WTC11 (cell line): ENCODE measurements at regions not wholly inside any gene's neighbourhood (a gene's known extent, or its start where the extent isn't known, plus 50 kb on each side); places are given as distances from the start of the nearest gene placed in this dataset.

ENCODE experiments used
- ELF4 ChIP-seq: sonication (generic); formaldehyde crosslinking; IDR thresholded peaks from 2 replicates; pipeline ENCODE4 v1.8.1; 2022; ENCODE audit warnings: low read depth, mild to moderate bottlenecking, moderate library complexity, missing genetic modification reagents
- JUN ChIP-seq: sonication (generic); formaldehyde crosslinking; IDR thresholded peaks from 2 replicates; pipeline ENCODE4 v1.8.0; 2023; ENCODE audit warnings: mild to moderate bottlenecking, missing genetic modification reagents
- TF ChIP-seq, protein P1 (sequence below): fragments of 200-600 bp; IDR thresholded peaks from 2 replicates; pipeline ENCODE4 v1.8.0; 2022; ENCODE audit warnings: antibody characterized with exemption
- TF ChIP-seq, protein P2 (sequence below): sonication (generic); formaldehyde crosslinking; IDR thresholded peaks from 2 replicates; pipeline ENCODE4 v1.8.1; 2023; ENCODE audit warnings: mild to moderate bottlenecking, missing genetic modification reagents, moderate library complexity

DNA sequence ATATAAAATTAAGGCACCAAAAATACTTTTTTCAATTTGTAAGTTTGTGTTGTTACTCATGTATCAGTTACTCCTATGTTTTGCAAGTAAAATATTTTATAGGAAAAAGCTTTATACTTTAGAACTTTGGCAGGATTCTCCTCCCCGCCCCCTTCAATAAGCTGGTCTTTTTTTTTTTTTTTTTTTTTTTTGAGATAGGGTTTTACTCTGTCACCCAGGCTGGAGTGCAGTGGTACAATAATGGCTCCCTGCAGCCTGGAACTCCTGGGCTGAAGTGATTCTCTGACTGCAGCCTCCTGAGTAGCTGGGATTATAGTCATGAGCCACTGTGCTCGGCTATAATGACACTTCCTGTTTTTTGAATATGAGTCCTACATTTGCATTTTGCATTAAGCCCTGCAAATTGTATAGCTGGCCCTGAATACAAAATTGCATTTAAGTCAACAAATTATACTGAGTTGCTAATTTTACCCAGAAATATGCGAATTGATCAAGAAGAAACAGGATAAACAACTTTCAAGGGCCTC lies 192.9 kb downstream of the PIK3R1 start:
- TF ChIP-seq, protein P1, sequence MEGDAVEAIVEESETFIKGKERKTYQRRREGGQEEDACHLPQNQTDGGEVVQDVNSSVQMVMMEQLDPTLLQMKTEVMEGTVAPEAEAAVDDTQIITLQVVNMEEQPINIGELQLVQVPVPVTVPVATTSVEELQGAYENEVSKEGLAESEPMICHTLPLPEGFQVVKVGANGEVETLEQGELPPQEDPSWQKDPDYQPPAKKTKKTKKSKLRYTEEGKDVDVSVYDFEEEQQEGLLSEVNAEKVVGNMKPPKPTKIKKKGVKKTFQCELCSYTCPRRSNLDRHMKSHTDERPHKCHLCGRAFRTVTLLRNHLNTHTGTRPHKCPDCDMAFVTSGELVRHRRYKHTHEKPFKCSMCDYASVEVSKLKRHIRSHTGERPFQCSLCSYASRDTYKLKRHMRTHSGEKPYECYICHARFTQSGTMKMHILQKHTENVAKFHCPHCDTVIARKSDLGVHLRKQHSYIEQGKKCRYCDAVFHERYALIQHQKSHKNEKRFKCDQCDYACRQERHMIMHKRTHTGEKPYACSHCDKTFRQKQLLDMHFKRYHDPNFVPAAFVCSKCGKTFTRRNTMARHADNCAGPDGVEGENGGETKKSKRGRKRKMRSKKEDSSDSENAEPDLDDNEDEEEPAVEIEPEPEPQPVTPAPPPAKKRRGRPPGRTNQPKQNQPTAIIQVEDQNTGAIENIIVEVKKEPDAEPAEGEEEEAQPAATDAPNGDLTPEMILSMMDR, result no peak
- TF ChIP-seq ELF4 (CRISPR knock-in tag), result no peak
- TF ChIP-seq, protein P2, sequence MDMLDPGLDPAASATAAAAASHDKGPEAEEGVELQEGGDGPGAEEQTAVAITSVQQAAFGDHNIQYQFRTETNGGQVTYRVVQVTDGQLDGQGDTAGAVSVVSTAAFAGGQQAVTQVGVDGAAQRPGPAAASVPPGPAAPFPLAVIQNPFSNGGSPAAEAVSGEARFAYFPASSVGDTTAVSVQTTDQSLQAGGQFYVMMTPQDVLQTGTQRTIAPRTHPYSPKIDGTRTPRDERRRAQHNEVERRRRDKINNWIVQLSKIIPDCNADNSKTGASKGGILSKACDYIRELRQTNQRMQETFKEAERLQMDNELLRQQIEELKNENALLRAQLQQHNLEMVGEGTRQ (CRISPR knock-in tag), result no peak
- no peak for TF ChIP-seq JUN (CRISPR knock-in tag)
